DND-41 (cell line): ENCODE measurements at regions not wholly inside any gene's neighbourhood (a gene's known extent, or its start where the extent isn't known, plus 50 kb on each side); places are given as distances from the start of the nearest gene placed in this dataset.
"Not testable (repeated sequence)": the region's sequence is repeated elsewhere in the genome, so short reads cannot be mapped to it uniquely, and the experiment has no call there.

Source experiments
- ATAC-seq: fragments of 200-7000 bp; cut with Tn5 transposase; 3 replicates; pipeline ENCODE4 v1.9.1; 2021; ENCODE audit warnings: low read depth; ENCODE audit not compliant: insufficient read depth
- DNase-seq: peaks from one replicate; pipeline ENCODE4 v3.0.0-alpha.2; 2020
- H2AFZ ChIP-seq: 2 replicates; pipeline ENCODE4 v1.6.0; 2012; ENCODE audit warnings: low read depth, low read length
- H3K27ac ChIP-seq: 2 replicates; pipeline ENCODE4 v1.5.1; 2012; ENCODE audit warnings: low read length, inconsistent platforms
- H3K27me3 ChIP-seq: fragments of 200-600 bp; sonication (generic); 2 replicates; pipeline ENCODE4 v1.6.0; 2012; ENCODE audit warnings: low read length, mild to moderate bottlenecking, inconsistent platforms; ENCODE audit not compliant: insufficient read depth, poor library complexity
- H3K36me3 ChIP-seq: 2 replicates; pipeline ENCODE4 v1.5.1; 2012; ENCODE audit warnings: low read length, inconsistent platforms; ENCODE audit not compliant: insufficient read depth
- H3K4me1 ChIP-seq: 2 replicates; pipeline ENCODE4 v1.5.1; 2012; ENCODE audit warnings: mild to moderate bottlenecking, low read length; ENCODE audit not compliant: insufficient read depth
- H3K4me2 ChIP-seq: 2 replicates; pipeline ENCODE4 v1.6.0; 2012; ENCODE audit warnings: mild to moderate bottlenecking, moderate library complexity, low read length, inconsistent platforms; ENCODE audit not compliant: insufficient read depth
- H3K4me3 ChIP-seq, 2 experiments: fragments of 200-600 bp in 1 of 2; shearing (Covaris generic) in 1 of 2; 2 replicates each; pipeline ENCODE4 v1.5.1; 2012 to 2016; ENCODE audit warnings: inconsistent platforms in 2 of 2, low read length in 2 of 2, mild to moderate bottlenecking in 2 of 2, low read depth in 1 of 2, moderate library complexity in 1 of 2
- H3K79me2 ChIP-seq: 2 replicates; pipeline ENCODE4 v1.6.0; 2012; ENCODE audit warnings: low read length, inconsistent platforms; ENCODE audit not compliant: insufficient read depth
- H3K9ac ChIP-seq: 2 replicates; pipeline ENCODE4 v1.6.0; 2012; ENCODE audit warnings: low read depth, mild to moderate bottlenecking, inconsistent platforms, low read length, moderate library complexity
- H3K9me3 ChIP-seq: 2 replicates; pipeline ENCODE4 v1.5.1; 2012; ENCODE audit warnings: low read length, moderate library complexity, mild to moderate bottlenecking, inconsistent platforms; ENCODE audit not compliant: insufficient read depth, severe bottlenecking
- H4K20me1 ChIP-seq: 2 replicates; pipeline ENCODE4 v1.6.0; 2012; ENCODE audit warnings: low read length; ENCODE audit not compliant: insufficient read depth
- CTCF ChIP-seq: IDR thresholded peaks from 2 replicates; pipeline ENCODE4 v1.5.1; 2012; ENCODE audit warnings: borderline replicate concordance, low read length, moderate library complexity, mild to moderate bottlenecking; ENCODE audit not compliant: poor library complexity, severe bottlenecking; ENCODE audit errors: extremely low read depth
- EZH2 ChIP-seq: IDR thresholded peaks from 3 replicates; pipeline ENCODE4 v1.6.1; 2012; ENCODE audit warnings: borderline replicate concordance, low read depth, mild to moderate bottlenecking, moderate library complexity, low read length, inconsistent platforms; ENCODE audit not compliant: severe bottlenecking

GRCh38 chr4:12375805-12376204 is 947.1 kb upstream of the HS3ST1 start:
- no peak overlapping the region for H3K9ac ChIP-seq
- H3K27ac ChIP-seq = no peak overlapping the region
- TF ChIP-seq EZH2 = no peak
- TF ChIP-seq CTCF = no peak
- no peaks in the 10 kb centered on the region for H3K9me3 ChIP-seq
- H4K20me1 ChIP-seq = no peaks in the 10 kb centered on the region
- ATAC-seq = no peak
- H2AFZ ChIP-seq = no peak overlapping the region
- no peaks in the 10 kb centered on the region for H3K4me1 ChIP-seq
- no peaks in the 10 kb centered on the region for H3K27me3 ChIP-seq
- no peak overlapping the region for H3K4me3 ChIP-seq
- no peaks in the 10 kb centered on the region for H3K79me2 ChIP-seq
- DNase-seq = no peak
- no peaks in the 10 kb centered on the region for H3K36me3 ChIP-seq
- H3K4me2 ChIP-seq = no peak overlapping the region

- H3K4me1 ChIP-seq, DNase-seq, H4K20me1 ChIP-seq, H3K27me3 ChIP-seq, H3K9ac ChIP-seq, H3K27ac ChIP-seq, H2AFZ ChIP-seq, H3K79me2 ChIP-seq, H3K9me3 ChIP-seq, H3K36me3 ChIP-seq, H3K4me2 ChIP-seq, ATAC-seq, H3K4me3 ChIP-seq: not testable (repeated sequence)
These were observed 937.2 kb upstream of the HS3ST1 start for GRCh38 chr4:12365869-12366268.

GRCh38 chr4:12360391-12360790 is 931.7 kb upstream of the HS3ST1 start:
- H3K36me3 ChIP-seq = no peaks in the 10 kb centered on the region
- no peak overlapping the region for H3K9ac ChIP-seq
- H2AFZ ChIP-seq = no peak overlapping the region
- no peak for ATAC-seq
- H3K4me2 ChIP-seq = no peak overlapping the region
- H4K20me1 ChIP-seq = no peaks in the 10 kb centered on the region
- H3K27me3 ChIP-seq = no peaks in the 10 kb centered on the region
- no peaks in the 10 kb centered on the region for H3K9me3 ChIP-seq
- H3K4me1 ChIP-seq = no peaks in the 10 kb centered on the region
- H3K27ac ChIP-seq = no peak overlapping the region
- DNase-seq = no peak
- H3K79me2 ChIP-seq = no peaks in the 10 kb centered on the region
- TF ChIP-seq CTCF (no peak), EZH2 (no peak)
- H3K4me3 ChIP-seq = no peak overlapping the region

- ATAC-seq (no peak), DNase-seq (no peak)
- no peak overlapping the region for H3K27ac ChIP-seq
These were observed 930.7 kb upstream of the HS3ST1 start for GRCh38 chr4:12359420-12359819.

GRCh38 chr4:12333083-12333482 is 904.4 kb upstream of the HS3ST1 start:
- H3K79me2 ChIP-seq, H3K4me1 ChIP-seq, H3K27me3 ChIP-seq, H3K4me3 ChIP-seq, ATAC-seq, H3K9ac ChIP-seq, H4K20me1 ChIP-seq, H3K36me3 ChIP-seq, H2AFZ ChIP-seq, H3K4me2 ChIP-seq, H3K9me3 ChIP-seq, DNase-seq, H3K27ac ChIP-seq: not testable (repeated sequence)

More at GRCh38 chr4:12359420-12359819, 930.7 kb upstream of the HS3ST1 start:
- Histone ChIP-seq H3K79me2 (no peaks in the 10 kb centered on the region), H3K9ac (no peak overlapping the region), H3K9me3 (no peaks in the 10 kb centered on the region), H3K27me3 (no peaks in the 10 kb centered on the region), H3K36me3 (no peaks in the 10 kb centered on the region), H3K4me1 (no peaks in the 10 kb centered on the region), H4K20me1 (no peaks in the 10 kb centered on the region), H2AFZ (no peak overlapping the region), H3K4me3 (no peak overlapping the region), H3K4me2 (no peak overlapping the region)
- no peak for TF ChIP-seq EZH2
- TF ChIP-seq CTCF = no peak
